ENCODE measurements at regions not wholly inside any gene's neighbourhood (a gene's known extent, or its start where the extent isn't known, plus 50 kb on each side); places are given as distances from the start of the nearest gene placed in this dataset.

- TF ChIP-seq CTCF (IDR thresholded peaks at IDR 0.05), result no peak
- peaks cover 6% of the 10 kb centered on the region for H3K9me3 Mint-ChIP-seq
- no peak overlapping the region for H3K27ac Mint-ChIP-seq
- no peaks in the 10 kb centered on the region for H3K36me3 Mint-ChIP-seq (ENCODE audit: low read depth)
- ATAC-seq (ENCODE audit: low read depth), result no peak
- ChIA-PET POLR2A (no interaction called here), CTCF (no interaction called here)
- no peak overlapping the region for H3K4me3 Mint-ChIP-seq
- no peak for DNase-seq
- intact Hi-C loops (cut with micrococcal nuclease), result no loop called here
- H3K4me1 Mint-ChIP-seq, result no peaks in the 10 kb centered on the region
- no peaks in the 10 kb centered on the region for H3K27me3 Mint-ChIP-seq
These were observed 326.1 kb downstream of the BCL11B start for GRCh38 chr14:98945611-98946570.

GRCh38 chr14:98946940-98947339 lies 325.1 kb downstream of the BCL11B start:
- no peak for DNase-seq
- Mint-ChIP-seq H3K27ac (no peak overlapping the region), H3K4me3 (no peak overlapping the region)

GRCh38 chr14:98947911-98948595 lies 323.9 kb downstream of the BCL11B start:
- no peak for ATAC-seq (ENCODE audit: low read depth)
- Mint-ChIP-seq H3K27ac (no peak overlapping the region), H3K9me3 (peaks cover 8% of the 10 kb centered on the region), H3K27me3 (no peaks in the 10 kb centered on the region), H3K4me3 (no peak overlapping the region), H3K36me3 (ENCODE audit: low read depth) (no peaks in the 10 kb centered on the region), H3K4me1 (no peaks in the 10 kb centered on the region)
- ChIA-PET POLR2A (no interaction called here), CTCF (no interaction called here)
- TF ChIP-seq CTCF (IDR thresholded peaks at IDR 0.05), result no peak
- no peak for DNase-seq
- intact Hi-C loops (cut with micrococcal nuclease), result no loop called here

More at GRCh38 chr14:98946940-98947339, 325.1 kb downstream of the BCL11B start:
- Mint-ChIP-seq H3K27me3 (no peaks in the 10 kb centered on the region), H3K9me3 (peaks cover 6% of the 10 kb centered on the region), H3K4me1 (no peaks in the 10 kb centered on the region), H3K36me3 (ENCODE audit: low read depth) (no peaks in the 10 kb centered on the region)
- intact Hi-C loops (cut with micrococcal nuclease), result no loop called here
- ATAC-seq (ENCODE audit: low read depth), result no peak
- ChIA-PET POLR2A (no interaction called here), CTCF (no interaction called here)
- TF ChIP-seq CTCF (IDR thresholded peaks at IDR 0.05), result no peak

GRCh38 chr14:98949051-98949450 lies 322.9 kb downstream of the BCL11B start:
- H3K27me3 Mint-ChIP-seq, result no peaks in the 10 kb centered on the region
- peaks cover 8% of the 10 kb centered on the region for H3K9me3 Mint-ChIP-seq
- TF ChIP-seq CTCF (IDR thresholded peaks at IDR 0.05), result no peak
- intact Hi-C loops (cut with micrococcal nuclease), result no loop called here
- no peak for ATAC-seq (ENCODE audit: low read depth)
- H3K36me3 Mint-ChIP-seq (ENCODE audit: low read depth), result no peaks in the 10 kb centered on the region
- no peaks in the 10 kb centered on the region for H3K4me1 Mint-ChIP-seq
- POLR2A ChIA-PET, result no interaction called here
- H3K4me3 Mint-ChIP-seq, result no peak overlapping the region
- no peak overlapping the region for H3K27ac Mint-ChIP-seq
- CTCF ChIA-PET, result no interaction called here
- DNase-seq, result no peak

GRCh38 chr14:98949481-98950135 lies 322.4 kb downstream of the BCL11B start:
- no peak for DNase-seq
- ATAC-seq (ENCODE audit: low read depth), result no peak
- no peaks in the 10 kb centered on the region for H3K27me3 Mint-ChIP-seq
- H3K4me3 Mint-ChIP-seq, result no peak overlapping the region
- no peaks in the 10 kb centered on the region for H3K4me1 Mint-ChIP-seq
- CTCF ChIA-PET, result no interaction called here
- intact Hi-C loops (cut with micrococcal nuclease), result no loop called here
- no peak overlapping the region for H3K27ac Mint-ChIP-seq
- H3K9me3 Mint-ChIP-seq, result peaks cover 8% of the 10 kb centered on the region
- H3K36me3 Mint-ChIP-seq (ENCODE audit: low read depth), result no peaks in the 10 kb centered on the region
- no peak for TF ChIP-seq CTCF (IDR thresholded peaks at IDR 0.05)
- POLR2A ChIA-PET, result no interaction called here

Data from activated B cell treated with CpG ODN at 0.5 μM for 24 hours (primary cell).